Mesendoderm (in vitro differentiated cells): ENCODE measurements at regions not wholly inside any gene's neighbourhood (a gene's known extent, or its start where the extent isn't known, plus 50 kb on each side); places are given as distances from the start of the nearest gene placed in this dataset.
"Not testable (repeated sequence)": the region's sequence is repeated elsewhere in the genome, so short reads cannot be mapped to it uniquely, and the experiment has no call there.

ENCODE experiments used
- DNase-seq: peaks from one replicate; pipeline ENCODE4 v3.0.0; 2013
- H2AK5ac ChIP-seq: 2 replicates; pipeline ENCODE4 v1.6.1; 2013; ENCODE audit warnings: low read length, inconsistent platforms
- H2BK120ac ChIP-seq: 2 replicates; pipeline ENCODE4 v1.6.1; 2013; ENCODE audit warnings: low read depth, mild to moderate bottlenecking, low read length, moderate library complexity, mixed read lengths
- H2BK15ac ChIP-seq: replicated peaks from 2 replicates; pipeline ENCODE4 v1.6.1; 2013; ENCODE audit warnings: low read depth, mild to moderate bottlenecking, moderate library complexity
- H2BK5ac ChIP-seq: 2 replicates; pipeline ENCODE4 v1.6.1; 2013; ENCODE audit warnings: low read length, inconsistent platforms
- H3K18ac ChIP-seq: 2 replicates; pipeline ENCODE4 v1.6.1; 2013; ENCODE audit warnings: mild to moderate bottlenecking, low read length, mixed read lengths
- H3K23ac ChIP-seq: one replicate; pipeline ENCODE4 v1.6.1; 2013; ENCODE audit warnings: low read length
- H3K27ac ChIP-seq: 2 replicates; pipeline ENCODE4 v1.5.1; 2013; ENCODE audit warnings: low read depth, mild to moderate bottlenecking, inconsistent platforms, low read length, moderate library complexity
- H3K27me3 ChIP-seq: 2 replicates; pipeline ENCODE4 v1.6.1; 2013; ENCODE audit warnings: low read length, control low read depth, mild to moderate bottlenecking, inconsistent platforms; ENCODE audit not compliant: insufficient read depth, poor library complexity
- H3K36me3 ChIP-seq: 2 replicates; pipeline ENCODE4 v1.6.1; 2013; ENCODE audit warnings: low read length, inconsistent platforms; ENCODE audit not compliant: control insufficient read depth, insufficient read depth
- H3K4ac ChIP-seq: one replicate; pipeline ENCODE4 v1.6.1; 2013; ENCODE audit warnings: low read depth, mild to moderate bottlenecking, low read length, moderate library complexity
- H3K4me1 ChIP-seq: 2 replicates; pipeline ENCODE4 v1.6.1; 2013; ENCODE audit warnings: low read depth, low read length, inconsistent platforms; ENCODE audit not compliant: control insufficient read depth
- H3K4me2 ChIP-seq: 2 replicates; pipeline ENCODE4 v1.6.1; 2013; ENCODE audit warnings: low read length
- H3K4me3 ChIP-seq: 2 replicates; pipeline ENCODE4 v1.5.1; 2013; ENCODE audit warnings: mild to moderate bottlenecking, low read length
- H3K56ac ChIP-seq: one replicate; pipeline ENCODE4 v1.6.1; 2013; ENCODE audit warnings: low read length
- H3K79me1 ChIP-seq: 2 replicates; pipeline ENCODE4 v1.6.1; 2013; ENCODE audit warnings: low read length, inconsistent platforms
- H3K79me2 ChIP-seq: 2 replicates; pipeline ENCODE4 v1.6.1; 2013; ENCODE audit warnings: mild to moderate bottlenecking, low read length; ENCODE audit not compliant: control insufficient read depth, insufficient read depth
- H3K9ac ChIP-seq: 2 replicates; pipeline ENCODE4 v1.6.1; 2013; ENCODE audit warnings: low read length, inconsistent platforms
- H4K5ac ChIP-seq: one replicate; pipeline ENCODE4 v1.6.1; 2013; ENCODE audit warnings: low read length
- H4K8ac ChIP-seq: one replicate; pipeline ENCODE4 v1.6.1; 2013; ENCODE audit warnings: low read depth, mild to moderate bottlenecking, control low read depth, low read length, moderate library complexity
- WGBS: extraction: QIAGEN DNeasy Blood & Tissue Kit; methylation state at CpG from one replicate; pipeline ENCODE4 v1.1.7; 2013; ENCODE audit warnings: low lambda C conversion rate, missing lambda C conversion rate; ENCODE audit not compliant: insufficient coverage; ENCODE audit errors: extremely low coverage; 5-methylcytosine and 5-hydroxymethylcytosine counted together

DNA sequence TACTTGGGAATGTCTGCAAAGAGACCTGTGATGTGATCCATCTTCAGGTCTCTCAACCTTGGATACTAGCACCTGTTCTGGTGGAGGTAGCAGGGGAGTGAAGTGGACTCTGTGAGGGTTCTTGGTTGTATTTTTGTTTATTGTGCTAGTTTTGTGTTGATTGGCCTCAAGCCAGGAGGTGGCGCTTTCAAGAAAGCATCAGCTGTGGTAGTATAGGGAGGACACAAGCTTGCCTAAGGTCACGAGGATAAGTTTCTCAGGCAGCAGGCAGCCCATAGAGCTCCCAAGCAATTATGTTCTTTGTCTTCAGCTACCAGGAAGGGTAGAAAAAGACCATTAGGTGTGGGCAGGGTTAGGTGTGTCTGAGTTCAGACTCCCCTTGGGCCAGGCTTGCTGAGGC is 289.9 kb upstream of the TGIF2LX start:
- not testable (repeated sequence) for H4K5ac ChIP-seq
- WGBS = no CpG with 5 or more reads among the region's 2 CpGs

DNA sequence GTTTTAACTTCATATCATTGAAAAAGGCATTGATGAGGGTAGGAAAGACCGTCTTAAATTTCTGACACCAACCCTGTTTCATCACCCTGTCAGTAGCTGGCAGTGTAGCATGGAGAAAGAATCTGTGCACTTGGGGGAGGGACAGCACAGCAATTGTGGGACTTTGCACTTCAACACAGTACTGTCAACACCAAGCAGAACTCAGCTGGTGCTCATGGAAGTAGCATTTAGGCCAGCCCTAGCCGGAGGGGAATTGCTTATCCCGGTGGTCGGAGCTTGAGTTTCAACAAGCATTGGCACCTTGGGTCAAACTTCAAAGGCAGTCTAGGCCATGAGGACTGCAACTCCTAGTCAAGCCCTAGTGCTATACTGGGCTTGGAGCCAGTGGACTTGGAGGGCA is 285.8 kb upstream of the TGIF2LX start:
- not testable (repeated sequence) for DNase-seq
- no CpG with 5 or more reads among the region's 4 CpGs for WGBS

More for the DNA sequence above, 289.9 kb upstream of the TGIF2LX start:
- not testable (repeated sequence) for H3K4ac ChIP-seq, H3K4me2 ChIP-seq, H3K36me3 ChIP-seq, H3K56ac ChIP-seq, H3K18ac ChIP-seq, H3K79me2 ChIP-seq, H2BK5ac ChIP-seq, H2BK15ac ChIP-seq, H3K23ac ChIP-seq, H3K27me3 ChIP-seq, H3K79me1 ChIP-seq, H3K27ac ChIP-seq, H3K4me3 ChIP-seq, H4K8ac ChIP-seq, H3K9ac ChIP-seq, H2AK5ac ChIP-seq, H3K4me1 ChIP-seq, H2BK120ac ChIP-seq
- DNase-seq = peak; percentile 13

DNA sequence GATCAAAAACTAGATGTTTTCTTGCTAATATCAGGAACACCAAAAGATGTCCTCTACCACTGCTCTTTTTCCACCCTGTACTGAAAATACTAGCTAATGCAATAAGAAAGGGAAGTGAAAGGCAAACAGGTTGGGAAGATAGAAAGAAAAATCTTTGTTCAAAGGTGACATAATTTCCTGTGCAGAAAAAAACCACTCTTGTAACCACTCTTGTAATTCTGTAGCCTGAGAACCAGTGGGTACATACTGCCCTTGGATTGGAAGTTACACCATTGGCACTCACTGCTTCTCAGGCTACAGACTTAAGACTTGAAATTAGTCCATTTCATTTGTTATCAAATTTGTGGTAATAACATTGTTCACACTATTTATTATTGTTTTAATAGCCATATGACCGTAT is 263.0 kb upstream of the TGIF2LX start:
- not testable (repeated sequence) for H2BK5ac ChIP-seq, H3K23ac ChIP-seq, H2BK120ac ChIP-seq, H3K18ac ChIP-seq, H3K4me1 ChIP-seq, H2BK15ac ChIP-seq, H3K79me2 ChIP-seq, H3K9ac ChIP-seq, H2AK5ac ChIP-seq, H4K5ac ChIP-seq, H3K79me1 ChIP-seq, H3K27ac ChIP-seq, H3K4me3 ChIP-seq, H3K36me3 ChIP-seq, DNase-seq, H4K8ac ChIP-seq, H3K4ac ChIP-seq, H3K27me3 ChIP-seq, H3K4me2 ChIP-seq, H3K56ac ChIP-seq
- WGBS = no CpG with 5 or more reads among the region's 1 CpG

More for the DNA sequence above, 285.8 kb upstream of the TGIF2LX start:
- not testable (repeated sequence) for H3K4me1 ChIP-seq, H3K79me1 ChIP-seq, H3K4ac ChIP-seq, H4K8ac ChIP-seq, H2BK15ac ChIP-seq, H3K9ac ChIP-seq, H4K5ac ChIP-seq, H2BK5ac ChIP-seq, H3K18ac ChIP-seq, H3K27me3 ChIP-seq, H3K4me3 ChIP-seq, H3K56ac ChIP-seq, H3K4me2 ChIP-seq, H3K36me3 ChIP-seq, H2AK5ac ChIP-seq, H2BK120ac ChIP-seq, H3K27ac ChIP-seq, H3K23ac ChIP-seq, H3K79me2 ChIP-seq

DNA sequence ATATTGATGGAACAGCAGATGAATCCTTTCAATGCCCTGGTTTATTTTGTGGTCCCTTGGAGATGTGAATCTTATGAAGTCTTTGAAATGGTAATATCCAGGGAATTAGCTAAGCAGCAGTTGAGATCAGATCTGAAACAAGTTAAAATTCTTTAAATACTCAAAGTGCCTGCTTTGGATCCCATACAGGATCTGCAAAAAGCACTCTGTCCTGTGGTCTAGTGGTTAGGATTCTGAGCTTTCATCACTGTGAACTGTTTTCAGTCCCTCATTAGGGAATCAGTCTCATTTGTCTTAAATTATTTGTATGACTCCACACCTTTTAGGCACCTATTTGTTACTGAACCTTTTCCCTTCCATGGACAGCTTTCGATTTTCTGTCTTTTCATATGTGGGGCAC is 215.2 kb upstream of the TGIF2LX start:
- not testable (repeated sequence) for H3K79me2 ChIP-seq, H3K9ac ChIP-seq, H2BK15ac ChIP-seq, H3K4me3 ChIP-seq, H3K4me1 ChIP-seq, H3K36me3 ChIP-seq, H3K18ac ChIP-seq, H3K79me1 ChIP-seq, H2BK5ac ChIP-seq, H3K27ac ChIP-seq, H3K23ac ChIP-seq, H2AK5ac ChIP-seq, H4K5ac ChIP-seq, H3K27me3 ChIP-seq, H3K4me2 ChIP-seq, H3K4ac ChIP-seq, H4K8ac ChIP-seq, H2BK120ac ChIP-seq, H3K56ac ChIP-seq
- no CpG with 5 or more reads among the region's 1 CpG for WGBS
- DNase-seq = peak; percentile 47

DNA sequence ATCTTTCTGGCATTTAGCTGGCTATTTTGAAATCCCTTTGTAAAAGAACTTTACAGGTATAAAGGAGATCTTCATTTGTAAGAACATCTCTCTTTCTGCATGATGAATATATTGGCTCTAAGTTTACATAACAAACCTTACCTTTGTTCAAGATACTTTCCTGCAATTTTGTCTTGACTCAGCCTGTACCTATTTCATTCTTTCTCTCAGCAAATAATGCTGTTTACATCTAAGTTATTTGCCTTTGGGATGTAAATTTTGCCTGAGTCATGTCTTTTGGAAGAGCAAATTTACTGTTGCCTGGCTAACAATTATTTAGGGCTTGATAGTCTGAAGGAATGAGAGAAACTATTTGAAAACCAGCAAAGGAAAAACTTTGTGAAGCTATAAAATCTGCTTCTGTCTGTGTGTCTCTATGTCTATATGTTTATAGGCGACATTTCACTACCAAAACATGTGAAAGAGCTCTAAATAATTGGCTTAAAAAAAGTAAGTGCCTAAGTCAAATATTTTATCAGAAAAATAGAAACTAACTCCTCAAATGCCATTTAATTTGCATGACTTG is 214.3 kb upstream of the TGIF2LX start:
- not testable (repeated sequence) for H2AK5ac ChIP-seq, H3K56ac ChIP-seq, H2BK15ac ChIP-seq, H3K18ac ChIP-seq, DNase-seq, H4K5ac ChIP-seq, H3K79me1 ChIP-seq, H3K4me2 ChIP-seq, H3K79me2 ChIP-seq, H3K4me1 ChIP-seq, H2BK120ac ChIP-seq, H3K27ac ChIP-seq, H3K27me3 ChIP-seq, H4K8ac ChIP-seq, H3K23ac ChIP-seq, H3K9ac ChIP-seq, H3K4ac ChIP-seq, H2BK5ac ChIP-seq, H3K4me3 ChIP-seq, H3K36me3 ChIP-seq
- no CpG with 5 or more reads among the region's 1 CpG for WGBS

DNA sequence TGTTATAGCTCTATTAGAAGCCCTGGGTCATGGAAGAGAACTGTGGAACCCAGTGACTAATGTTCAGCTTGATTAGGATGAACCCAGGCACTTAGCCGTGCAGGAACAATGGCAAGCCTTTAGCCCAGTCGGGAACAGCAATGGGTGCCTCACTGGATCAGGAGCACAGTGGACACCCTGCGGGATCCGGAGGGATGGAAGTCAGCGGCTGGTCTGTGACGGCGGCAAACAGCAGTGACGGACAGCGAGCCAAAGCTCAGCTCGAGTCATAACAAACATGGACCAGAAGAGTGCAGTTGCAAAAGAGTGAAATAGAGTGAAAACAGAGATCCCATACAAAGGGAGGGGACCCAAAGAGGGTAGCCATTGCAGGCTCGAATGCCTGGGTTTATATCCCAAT is 187.3 kb upstream of the TGIF2LX start:
- H3K79me2 ChIP-seq, H3K36me3 ChIP-seq, H2BK15ac ChIP-seq: not testable (repeated sequence)

More for the DNA sequence above, 187.3 kb upstream of the TGIF2LX start:
- not testable (repeated sequence) for H2AK5ac ChIP-seq, H3K9ac ChIP-seq, H3K79me1 ChIP-seq, H3K4me1 ChIP-seq, H4K5ac ChIP-seq, H3K27me3 ChIP-seq, H3K18ac ChIP-seq, H2BK5ac ChIP-seq, H3K27ac ChIP-seq, H4K8ac ChIP-seq, H3K4me3 ChIP-seq, H3K4me2 ChIP-seq, H3K23ac ChIP-seq, H3K4ac ChIP-seq, H3K56ac ChIP-seq, H2BK120ac ChIP-seq, DNase-seq
- no CpG with 5 or more reads among the region's 11 CpGs for WGBS
